Caco-2 (cell line): ENCODE measurements at regions not wholly inside any gene's neighbourhood (a gene's known extent, or its start where the extent isn't known, plus 50 kb on each side); places are given as distances from the start of the nearest gene placed in this dataset.

ENCODE experiments used
- BruUV-seq: library from RNA; stranded (reverse); fragments of 400-500 nt; replicated peaks from 2 replicates; lab custom pipeline; 2021; lab: Mats Ljungman, UMichigan
- CTCF ChIA-PET: fragments of 300-600 bp; sonication (Branson Sonifier 250); formaldehyde crosslinking; loops from one replicate; lab custom pipeline; 2022; ENCODE audit warnings: antibody characterized with exemption; lab: Charles Lee
- POLR2A ChIA-PET: fragments of 300-600 bp; sonication (Branson Sonifier 250); formaldehyde crosslinking; loops from one replicate; lab custom pipeline; 2022; ENCODE audit warnings: antibody characterized with exemption; lab: Charles Lee
- DNase-seq, 2 experiments: peaks; one replicate each; pipeline versions ENCODE4 v3.0.0 to v3.0.0-alpha.2; 2020 to 2022
- H3K27me3 ChIP-seq: replicated peaks from 2 replicates; pipeline ENCODE4 v1.6.0; 2011; ENCODE audit warnings: low read length; ENCODE audit not compliant: control insufficient read depth, insufficient read depth
- H3K36me3 ChIP-seq: 2 replicates; pipeline ENCODE4 v1.5.1; 2011; ENCODE audit warnings: low read length; ENCODE audit not compliant: control insufficient read depth, insufficient read depth
- H3K4me1 ChIP-seq: fragments of 250-450 bp; sonication (Bioruptor Pico); 2 replicates; pipeline ENCODE4 v1.5.1; 2020; ENCODE audit warnings: mild to moderate bottlenecking
- H3K4me3 ChIP-seq: 2 replicates; pipeline ENCODE4 v1.5.1; 2011; ENCODE audit warnings: low read depth, mild to moderate bottlenecking, control low read depth, low read length
- H3K9me3 ChIP-seq: fragments of 250-450 bp; sonication (Bioruptor Pico); 2 replicates; pipeline ENCODE4 v1.5.1; 2020; ENCODE audit warnings: mild to moderate bottlenecking, moderate library complexity
- H3K27ac Mint-ChIP-seq: one replicate; pipeline ENCODE4 v1.8.0; 2022; ENCODE audit warnings: mixed read lengths; ENCODE audit not compliant: unreplicated experiment
- H3K27me3 Mint-ChIP-seq: one replicate; pipeline ENCODE4 v1.8.0; 2022; ENCODE audit warnings: mixed read lengths; ENCODE audit not compliant: insufficient read depth, unreplicated experiment
- H3K36me3 Mint-ChIP-seq: one replicate; pipeline ENCODE4 v1.8.0; 2022; ENCODE audit warnings: mild to moderate bottlenecking, mixed read lengths; ENCODE audit not compliant: insufficient read depth, unreplicated experiment
- H3K4me1 Mint-ChIP-seq: one replicate; pipeline ENCODE4 v1.8.0; 2022; ENCODE audit warnings: low read depth, mixed read lengths; ENCODE audit not compliant: unreplicated experiment
- H3K4me3 Mint-ChIP-seq: one replicate; pipeline ENCODE4 v1.8.0; 2022; ENCODE audit warnings: mild to moderate bottlenecking, moderate library complexity, mixed read lengths; ENCODE audit not compliant: unreplicated experiment
- H3K9me3 Mint-ChIP-seq: one replicate; pipeline ENCODE4 v1.8.0; 2022; ENCODE audit warnings: mixed read lengths; ENCODE audit not compliant: unreplicated experiment
- CTCF ChIP-seq, 2 experiments: fragments of 200-600 bp in 1 of 2; IDR thresholded peaks; 1 replicate in 1 of 2; 2 replicates in 1 of 2; pipeline versions ENCODE4 v1.5.1 to v1.8.0; 2011 to 2022; ENCODE audit warnings: antibody characterized with exemption in 1 of 2, control low read depth in 1 of 2, inconsistent platforms in 1 of 2, low read depth in 1 of 2, low read length in 1 of 2, mild to moderate bottlenecking in 1 of 2, moderate library complexity in 1 of 2; ENCODE audit not compliant: insufficient read depth in 1 of 2, severe bottlenecking in 1 of 2, unreplicated experiment in 1 of 2
- intact Hi-C: fragments of 100-400 bp; cut with micrococcal nuclease; formaldehyde crosslinking; loops from one replicate; pipeline ENCODE4 v1.10.0; 2022; ENCODE audit not compliant: unreplicated experiment

- no peaks in the 10 kb centered on the region for H3K4me1 ChIP-seq
- Mint-ChIP-seq H3K4me1 (no peaks in the 10 kb centered on the region), H3K4me3 (no peak overlapping the region), H3K36me3 (no peaks in the 10 kb centered on the region), H3K27ac (no peak overlapping the region), H3K27me3 (peaks cover 12% of the 10 kb centered on the region), H3K9me3 (peaks cover 10% of the 10 kb centered on the region)
- no TSS peak for BruUV-seq
- POLR2A ChIA-PET = no interaction called here
- no peaks in the 10 kb centered on the region for H3K36me3 ChIP-seq
- no peaks in the 10 kb centered on the region for H3K9me3 ChIP-seq
- intact Hi-C loops = no loop called here
- H3K27me3 ChIP-seq = no peaks in the 10 kb centered on the region
- CTCF ChIA-PET = no interaction called here
- no peak for DNase-seq
- TF ChIP-seq CTCF (IDR thresholded peaks at IDR 0.05; ENCODE audit: insufficient read depth in 1 of 2, low read depth in 1 of 2, low read length in 1 of 2, severe bottlenecking in 1 of 2, unreplicated experiment in 1 of 2) = no peak
- no peak overlapping the region for H3K4me3 ChIP-seq
These were observed 52.0 kb upstream of the ST8SIA6 start for GRCh38 chr10:17506390-17506789.

GRCh38 chr10:17504547-17505245 lies 50.3 kb upstream of the ST8SIA6 start:
- CTCF ChIA-PET = no interaction called here
- Mint-ChIP-seq H3K9me3 (peaks cover 10% of the 10 kb centered on the region), H3K4me1 (no peaks in the 10 kb centered on the region), H3K36me3 (no peaks in the 10 kb centered on the region), H3K4me3 (no peak overlapping the region), H3K27ac (no peak overlapping the region), H3K27me3 (peaks cover 12% of the 10 kb centered on the region)
- DNase-seq = no peak
- intact Hi-C loops = no loop called here
- TF ChIP-seq CTCF (IDR thresholded peaks at IDR 0.05; ENCODE audit: insufficient read depth in 1 of 2, low read depth in 1 of 2, low read length in 1 of 2, severe bottlenecking in 1 of 2, unreplicated experiment in 1 of 2) = no peak
- Histone ChIP-seq H3K4me1 (no peaks in the 10 kb centered on the region), H3K9me3 (no peaks in the 10 kb centered on the region), H3K36me3 (no peaks in the 10 kb centered on the region), H3K27me3 (no peaks in the 10 kb centered on the region), H3K4me3 (no peak overlapping the region)
- no TSS peak for BruUV-seq
- POLR2A ChIA-PET = no interaction called here
